ENCODE measurements at regions not wholly inside any gene's neighbourhood (a gene's known extent, or its start where the extent isn't known, plus 50 kb on each side); places are given as distances from the start of the nearest gene placed in this dataset.

DNA sequence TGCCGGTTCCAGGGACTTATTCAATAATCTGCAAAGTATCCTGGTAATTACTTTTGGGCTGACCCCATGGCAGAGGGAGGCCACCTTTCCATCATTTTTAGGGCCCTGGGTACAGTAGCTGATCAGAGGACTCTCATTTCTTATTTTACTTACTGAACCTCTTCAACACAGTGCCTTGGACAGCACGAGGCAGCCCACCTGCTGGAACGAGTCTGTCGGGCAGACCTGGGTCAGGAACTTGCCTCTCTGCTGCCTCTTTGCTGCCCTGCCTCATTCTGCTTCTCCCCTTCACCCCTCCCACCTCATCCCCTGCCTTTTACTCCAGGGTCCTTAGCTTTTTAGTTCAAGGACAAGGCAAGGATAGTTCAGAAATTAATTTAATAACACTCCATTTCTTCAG is 204.5 kb downstream of the CSNK2A3 start:
- TF ChIP-seq, protein P1, sequence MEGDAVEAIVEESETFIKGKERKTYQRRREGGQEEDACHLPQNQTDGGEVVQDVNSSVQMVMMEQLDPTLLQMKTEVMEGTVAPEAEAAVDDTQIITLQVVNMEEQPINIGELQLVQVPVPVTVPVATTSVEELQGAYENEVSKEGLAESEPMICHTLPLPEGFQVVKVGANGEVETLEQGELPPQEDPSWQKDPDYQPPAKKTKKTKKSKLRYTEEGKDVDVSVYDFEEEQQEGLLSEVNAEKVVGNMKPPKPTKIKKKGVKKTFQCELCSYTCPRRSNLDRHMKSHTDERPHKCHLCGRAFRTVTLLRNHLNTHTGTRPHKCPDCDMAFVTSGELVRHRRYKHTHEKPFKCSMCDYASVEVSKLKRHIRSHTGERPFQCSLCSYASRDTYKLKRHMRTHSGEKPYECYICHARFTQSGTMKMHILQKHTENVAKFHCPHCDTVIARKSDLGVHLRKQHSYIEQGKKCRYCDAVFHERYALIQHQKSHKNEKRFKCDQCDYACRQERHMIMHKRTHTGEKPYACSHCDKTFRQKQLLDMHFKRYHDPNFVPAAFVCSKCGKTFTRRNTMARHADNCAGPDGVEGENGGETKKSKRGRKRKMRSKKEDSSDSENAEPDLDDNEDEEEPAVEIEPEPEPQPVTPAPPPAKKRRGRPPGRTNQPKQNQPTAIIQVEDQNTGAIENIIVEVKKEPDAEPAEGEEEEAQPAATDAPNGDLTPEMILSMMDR (IDR thresholded peaks at IDR 0.05) = no peak
- TF ChIP-seq POLR2AphosphoS5 (IDR thresholded peaks at IDR 0.05; ENCODE audit: insufficient read depth in 1 of 2, low read depth in 1 of 2) = no peak

Measured in vagina (tissue), 2 donors.